ENCODE measurements at regions not wholly inside any gene's neighbourhood (a gene's known extent, or its start where the extent isn't known, plus 50 kb on each side); places are given as distances from the start of the nearest gene placed in this dataset.

DNA sequence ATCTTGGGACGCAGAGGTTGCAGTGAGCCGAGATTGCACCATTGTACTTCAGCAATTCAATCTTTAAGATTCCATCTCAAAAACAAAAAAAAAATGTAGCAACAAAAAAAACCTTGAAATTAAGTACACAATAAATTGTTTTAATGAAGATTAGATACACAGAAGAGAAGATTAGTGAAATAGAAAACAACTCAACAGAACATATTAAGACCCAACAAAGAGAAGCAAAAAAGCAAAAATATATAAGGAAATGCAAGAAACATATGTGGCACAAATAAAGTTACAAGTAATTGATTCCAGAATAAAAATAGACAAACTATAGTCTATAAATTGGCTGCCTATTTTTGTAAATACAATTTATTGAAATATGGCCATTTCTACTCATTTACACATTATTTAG lies 445.2 kb downstream of the EPM2A start:
- DNase-seq (ENCODE audit: low read depth, low spot score) = no peak
- in situ Hi-C loops (cut with HindIII; ENCODE audit: low pct_unique_long_range_greater_than_20kb, low sequenced_read_pairs) = no loop called here

DNA sequence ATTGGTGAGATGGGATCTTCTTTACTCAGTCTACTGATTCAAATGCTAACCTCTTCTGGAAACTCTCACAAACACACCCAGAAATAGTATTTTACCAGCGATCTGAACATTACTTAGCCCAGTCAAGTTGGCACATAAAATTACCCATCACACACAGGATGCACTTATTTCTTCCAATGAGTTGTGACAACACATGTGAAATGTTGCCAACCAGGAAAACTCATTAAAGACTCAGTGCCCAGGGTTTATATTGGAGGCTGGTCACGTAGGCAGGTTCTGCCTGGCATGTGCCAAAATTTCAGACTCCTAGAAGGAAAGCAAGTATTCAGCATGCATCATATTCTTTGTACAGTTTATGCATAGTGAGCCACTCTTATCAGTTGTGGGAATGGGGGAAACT lies 443.3 kb downstream of the EPM2A start:
- in situ Hi-C loops (cut with HindIII; ENCODE audit: low pct_unique_long_range_greater_than_20kb, low sequenced_read_pairs) = no loop called here
- DNase-seq (ENCODE audit: low read depth, low spot score) = no peak

DNA sequence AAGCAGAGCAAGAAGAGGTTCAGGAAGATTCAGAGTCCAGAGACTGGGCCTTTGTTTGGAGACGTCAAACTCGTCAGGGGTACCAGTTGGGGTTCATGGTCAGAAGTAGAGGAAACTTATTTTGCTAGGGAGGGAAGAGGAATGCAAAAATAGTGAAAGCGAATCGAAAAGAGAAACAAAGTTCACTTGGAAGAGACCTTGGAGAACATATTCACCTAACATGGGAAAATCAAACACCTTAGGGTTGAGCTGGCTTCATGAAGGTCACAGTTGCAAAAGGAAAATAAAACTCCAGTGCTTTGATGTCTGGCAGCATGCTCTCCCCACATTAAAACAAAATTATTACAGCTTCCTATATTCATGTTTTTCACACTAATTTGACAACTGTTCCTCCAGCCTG lies 440.4 kb downstream of the EPM2A start:
- DNase-seq (ENCODE audit: low read depth, low spot score) = no peak
- in situ Hi-C loops (cut with HindIII; ENCODE audit: low pct_unique_long_range_greater_than_20kb, low sequenced_read_pairs) = no loop called here

DNA sequence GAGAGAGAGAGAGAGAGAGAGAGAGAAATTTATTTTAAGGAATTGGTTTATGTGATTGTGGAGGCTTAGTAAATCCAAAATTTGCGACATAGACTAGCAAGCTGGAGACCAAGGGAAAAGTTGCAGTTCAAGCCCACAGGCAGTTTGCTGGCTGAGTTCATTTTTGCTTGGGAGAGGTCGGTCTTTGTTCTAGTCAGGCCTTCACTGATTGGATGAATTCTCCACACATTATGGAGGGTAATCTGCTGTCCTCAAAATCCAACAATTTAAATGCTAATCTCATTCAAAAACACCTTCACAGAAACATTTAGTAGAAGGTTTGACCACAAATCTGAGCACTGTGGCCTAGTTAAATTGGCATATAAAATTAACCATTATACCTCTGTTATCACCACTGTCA lies 439.6 kb downstream of the EPM2A start:
- in situ Hi-C loops (cut with HindIII; ENCODE audit: low pct_unique_long_range_greater_than_20kb, low sequenced_read_pairs) = no loop called here
- DNase-seq (ENCODE audit: low read depth, low spot score) = no peak

DNA sequence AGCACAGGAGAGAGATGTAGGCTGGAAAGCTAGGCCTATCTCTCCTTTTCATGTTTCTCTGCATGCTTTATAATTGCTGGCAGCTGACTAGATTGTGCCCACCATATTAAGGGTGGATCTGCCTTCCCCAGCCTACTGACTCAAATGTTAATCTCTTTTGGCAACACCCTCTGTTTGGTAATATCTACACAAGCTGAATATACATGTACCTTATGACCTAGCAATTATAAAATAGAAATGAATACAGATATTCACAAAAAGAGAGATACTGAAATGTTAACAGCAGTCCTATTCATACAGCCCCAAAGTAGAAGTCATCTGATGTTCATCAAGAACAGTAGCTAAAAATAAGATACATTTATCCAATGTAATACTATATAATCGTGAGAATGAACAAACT lies 429.6 kb downstream of the EPM2A start:
- in situ Hi-C loops (cut with HindIII; ENCODE audit: low pct_unique_long_range_greater_than_20kb, low sequenced_read_pairs) = no loop called here
- DNase-seq (ENCODE audit: low read depth, low spot score) = peak; percentile 65

DNA sequence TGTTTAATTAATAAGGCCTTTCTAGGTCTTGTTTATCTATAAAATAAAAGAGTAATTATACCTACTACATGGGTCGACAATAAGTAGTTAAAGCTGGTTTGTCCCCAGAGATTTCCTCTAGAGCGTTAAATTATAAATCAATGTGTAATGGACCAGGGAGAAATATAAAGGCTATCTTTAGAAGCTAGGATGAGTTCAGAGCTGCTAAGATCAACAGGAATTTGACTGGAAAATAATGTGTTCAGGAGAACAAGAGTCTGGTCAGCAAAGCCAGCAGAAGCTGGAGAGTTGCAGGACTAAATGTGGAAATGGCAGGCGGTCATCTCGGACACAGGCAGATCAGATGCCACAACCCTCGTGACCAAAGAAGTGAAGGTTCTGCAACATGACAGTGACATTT lies 428.8 kb downstream of the EPM2A start:
- in situ Hi-C loops (cut with HindIII; ENCODE audit: low pct_unique_long_range_greater_than_20kb, low sequenced_read_pairs) = no loop called here
- peak; percentile 43 for DNase-seq (ENCODE audit: low read depth, low spot score)

DNA sequence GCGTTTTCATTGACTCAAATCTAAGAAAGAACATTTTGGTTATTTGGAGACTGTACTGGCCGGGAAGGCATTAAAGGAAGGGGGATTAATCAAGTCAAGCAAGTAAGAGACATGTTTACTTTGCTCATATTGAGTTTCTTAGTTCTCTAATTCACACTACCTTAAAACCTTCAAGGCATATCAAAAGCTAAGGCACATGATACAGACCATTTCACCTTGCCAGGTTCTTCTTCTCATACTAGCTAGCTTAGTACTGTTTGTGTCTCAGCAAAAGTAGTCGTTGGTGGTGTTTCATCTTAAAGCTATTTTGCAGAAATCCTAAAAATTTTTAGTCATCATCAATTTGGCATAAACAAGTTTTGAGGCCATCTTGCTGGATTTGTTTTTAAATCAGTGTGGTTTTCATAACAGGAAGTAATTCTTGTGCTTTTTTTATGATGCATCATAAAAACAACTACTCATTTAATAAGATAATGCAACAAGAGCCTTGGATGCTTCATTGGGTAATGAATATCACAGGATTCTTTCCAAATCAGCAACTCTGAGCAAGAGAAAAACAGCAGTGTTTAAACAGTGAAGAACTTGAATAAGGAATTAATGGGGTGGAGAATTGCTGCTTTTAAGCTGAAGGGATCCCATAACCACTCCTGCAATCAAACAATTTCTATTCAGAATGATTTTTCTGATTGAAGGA lies 425.3 kb downstream of the EPM2A start:
- in situ Hi-C loops (cut with HindIII; ENCODE audit: low pct_unique_long_range_greater_than_20kb, low sequenced_read_pairs) = no loop called here
- no peak for DNase-seq (ENCODE audit: low read depth, low spot score)

DNA sequence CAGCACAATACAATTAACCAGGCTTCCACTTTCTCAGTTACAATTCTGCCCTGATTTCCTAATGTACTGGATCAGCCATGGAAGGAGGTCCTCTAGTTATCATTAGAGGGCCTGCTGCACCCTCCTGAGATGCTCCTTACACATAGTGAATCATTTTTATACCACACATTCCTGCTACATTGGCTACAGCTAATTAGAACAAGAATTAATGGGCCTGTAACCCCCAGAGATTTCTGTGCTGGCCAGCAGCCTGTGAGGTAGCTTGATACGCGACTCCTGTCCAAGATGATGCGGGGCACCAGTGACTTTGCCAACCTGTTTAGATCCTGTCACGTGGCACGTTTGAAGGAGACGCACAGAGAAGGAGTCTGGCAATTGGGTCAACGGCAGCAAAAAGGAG lies 422.8 kb downstream of the EPM2A start:
- no peak for DNase-seq (ENCODE audit: low read depth, low spot score)

DNA sequence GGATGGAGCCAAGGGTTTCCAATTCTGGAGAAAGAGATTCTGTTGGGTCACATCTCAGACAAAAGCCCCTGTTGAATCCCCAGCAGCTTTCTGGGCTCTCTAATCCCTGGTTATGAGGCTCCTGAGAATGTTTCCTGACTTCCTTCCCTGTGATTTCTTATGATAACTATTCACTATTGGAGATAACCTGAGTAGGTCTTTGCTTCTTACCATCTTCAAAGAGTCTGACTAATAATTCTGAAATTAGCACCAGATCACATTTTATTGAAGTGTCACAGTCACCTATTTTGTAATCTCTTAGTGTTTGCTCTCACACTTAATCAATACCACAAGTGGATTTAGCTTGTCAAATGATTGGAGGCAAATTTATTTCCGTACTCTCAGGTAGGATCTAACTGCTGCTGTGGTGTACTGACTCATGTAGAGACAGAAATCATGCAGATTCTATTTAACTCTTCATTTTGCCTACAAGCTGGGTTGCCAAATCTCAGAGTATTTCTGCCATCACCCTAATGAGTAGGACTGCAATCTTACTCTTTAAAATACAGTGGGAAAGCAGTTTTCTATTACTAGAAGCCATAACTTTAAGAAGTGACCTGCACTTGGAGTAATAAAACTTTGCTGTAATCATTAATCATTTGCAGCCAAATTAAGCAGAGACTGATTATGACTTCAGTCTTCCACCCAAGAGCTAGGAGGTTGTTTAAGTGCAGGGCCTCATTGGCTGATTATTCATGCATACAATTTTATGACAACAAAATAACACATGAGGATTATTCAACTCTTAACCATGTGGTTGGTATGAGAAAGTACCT lies 422.1 kb downstream of the EPM2A start:
- in situ Hi-C loops (cut with HindIII; ENCODE audit: low pct_unique_long_range_greater_than_20kb, low sequenced_read_pairs) = no loop called here
- DNase-seq (ENCODE audit: low read depth, low spot score) = no peak

More for the DNA sequence above, 422.8 kb downstream of the EPM2A start:
- in situ Hi-C loops (cut with HindIII; ENCODE audit: low pct_unique_long_range_greater_than_20kb, low sequenced_read_pairs) = no loop called here

DNA sequence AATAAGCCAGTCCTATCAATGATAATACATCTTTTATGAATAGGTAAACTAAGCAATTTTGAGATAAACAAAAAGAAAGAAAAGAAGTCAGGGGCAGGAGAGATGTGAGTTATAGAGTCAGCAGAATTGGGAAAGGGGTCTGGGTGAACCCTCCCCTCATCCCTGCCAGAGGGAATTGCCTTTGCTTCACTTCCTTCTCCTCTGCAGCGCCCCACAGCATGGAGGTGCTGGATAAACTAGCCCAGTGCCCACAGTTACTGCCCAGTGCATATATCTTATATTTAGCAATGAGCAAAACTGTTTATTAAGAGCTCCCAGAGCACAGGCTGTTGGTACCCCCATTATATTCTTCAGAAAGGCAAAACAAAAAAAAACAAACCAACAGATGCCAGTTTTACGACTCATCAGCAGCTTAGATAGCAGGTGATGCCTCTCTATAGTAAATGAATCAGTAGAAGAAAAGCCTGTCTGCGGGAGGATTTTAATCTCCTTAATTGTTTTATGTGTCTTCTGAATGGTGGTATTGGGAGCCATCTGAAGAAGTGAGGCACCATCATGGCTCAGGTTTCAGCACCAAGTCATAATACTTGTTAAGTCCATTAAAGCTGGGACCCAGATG lies 419.2 kb downstream of the EPM2A start:
- DNase-seq (ENCODE audit: low read depth, low spot score) = no peak
- in situ Hi-C loops (cut with HindIII; ENCODE audit: low pct_unique_long_range_greater_than_20kb, low sequenced_read_pairs) = no loop called here

DNA sequence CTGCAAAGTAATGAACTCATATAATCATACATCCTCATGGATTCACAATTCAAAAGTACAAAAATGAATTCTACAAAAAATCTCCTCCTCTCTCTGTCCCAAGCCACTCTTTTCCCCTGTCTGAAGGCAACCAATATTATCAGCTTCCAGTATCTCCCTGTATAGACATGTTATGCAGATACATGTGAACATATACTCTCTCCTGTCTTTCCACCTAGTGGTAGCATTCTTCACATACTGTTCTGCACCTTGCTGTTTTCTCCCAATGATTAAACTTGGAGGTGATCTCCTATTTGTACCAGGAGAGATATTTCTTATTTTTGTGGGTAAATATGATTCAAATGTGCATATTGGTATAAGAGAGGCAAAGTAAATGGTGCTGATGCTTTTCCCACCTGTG lies 416.4 kb downstream of the EPM2A start:
- no peak for DNase-seq (ENCODE audit: low read depth, low spot score)
- in situ Hi-C loops (cut with HindIII; ENCODE audit: low pct_unique_long_range_greater_than_20kb, low sequenced_read_pairs) = no loop called here

DNA sequence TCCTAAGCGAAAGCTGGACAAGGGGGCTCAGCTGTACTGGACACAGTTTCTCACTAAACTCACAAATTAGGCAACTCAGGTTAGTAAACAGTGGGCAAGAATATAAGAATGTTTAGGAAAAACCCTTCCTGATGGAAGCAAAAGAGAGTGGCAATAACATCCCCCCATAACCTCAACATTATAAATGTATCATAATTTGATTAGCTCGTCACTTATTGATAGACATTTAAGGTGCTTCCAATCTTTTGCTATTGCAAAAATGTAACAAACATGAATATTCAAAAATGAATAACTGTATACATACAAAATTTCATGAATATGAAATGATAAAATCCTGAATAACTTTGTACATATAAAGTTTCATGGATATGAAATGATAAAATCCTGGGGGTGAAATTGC lies 415.7 kb downstream of the EPM2A start:
- in situ Hi-C loops (cut with HindIII; ENCODE audit: low pct_unique_long_range_greater_than_20kb, low sequenced_read_pairs) = no loop called here
- DNase-seq (ENCODE audit: low read depth, low spot score) = no peak

DNA sequence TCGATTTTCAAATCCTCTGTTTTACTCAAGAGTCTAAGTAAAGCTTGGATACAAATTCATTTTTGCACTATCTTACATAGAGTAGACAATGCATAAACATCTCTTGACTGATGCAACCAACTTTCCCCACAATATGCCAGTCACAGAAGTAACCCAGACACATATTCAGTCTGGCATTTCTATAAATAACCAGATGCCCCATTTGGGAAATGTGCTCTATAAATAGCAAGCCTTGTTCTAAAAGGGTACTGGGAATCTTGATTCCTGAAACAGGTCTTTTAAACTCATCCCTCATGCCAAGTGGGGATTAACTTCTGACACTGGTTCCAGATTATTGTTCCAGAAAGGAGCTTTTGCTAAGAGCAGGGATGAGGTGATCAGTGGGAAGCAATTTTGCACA lies 411.7 kb downstream of the EPM2A start:
- no peak for DNase-seq (ENCODE audit: low read depth, low spot score)
- in situ Hi-C loops (cut with HindIII; ENCODE audit: low pct_unique_long_range_greater_than_20kb, low sequenced_read_pairs) = no loop called here

DNA sequence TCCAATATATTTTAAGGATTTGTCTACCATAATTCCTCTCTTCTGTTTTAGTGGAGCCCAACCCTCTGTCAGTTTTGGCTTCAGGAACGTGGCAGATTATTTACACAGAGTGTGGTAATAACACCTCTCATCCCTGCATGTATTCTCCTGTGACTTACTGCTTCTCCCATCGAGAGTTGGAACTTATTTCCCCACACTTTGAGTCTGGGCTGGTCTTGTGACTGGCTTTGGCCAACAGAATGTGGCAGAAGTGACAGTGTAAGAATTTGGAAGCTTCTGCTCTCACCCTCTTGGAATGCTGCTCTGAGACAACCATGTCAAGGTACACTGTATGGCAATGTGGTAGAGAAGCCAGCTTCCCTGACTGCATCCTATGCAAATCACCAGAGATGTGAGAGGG lies 407.7 kb downstream of the EPM2A start:
- no peak for DNase-seq (ENCODE audit: low read depth, low spot score)
- in situ Hi-C loops (cut with HindIII; ENCODE audit: low pct_unique_long_range_greater_than_20kb, low sequenced_read_pairs) = no loop called here

DNA sequence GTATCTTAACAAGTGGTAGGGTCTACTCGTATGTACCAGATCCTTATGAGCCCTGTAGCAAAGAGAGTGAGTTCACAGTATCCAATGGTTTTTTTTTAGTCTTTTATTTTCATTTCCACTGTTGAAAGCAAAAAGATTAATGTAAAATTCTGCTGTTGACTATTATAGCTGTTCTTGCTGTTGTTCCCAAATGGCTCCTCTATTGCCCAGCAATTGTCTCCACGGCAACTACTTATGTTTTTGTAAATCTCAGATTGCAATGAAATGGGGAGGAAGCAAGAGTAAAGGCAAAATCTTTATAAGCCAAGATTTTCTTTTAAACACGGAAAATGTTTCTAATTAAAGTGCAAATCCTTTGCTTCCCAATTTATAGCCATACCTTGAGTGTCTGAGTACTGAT lies 406.1 kb downstream of the EPM2A start:
- DNase-seq (ENCODE audit: low read depth, low spot score) = no peak
- in situ Hi-C loops (cut with HindIII; ENCODE audit: low pct_unique_long_range_greater_than_20kb, low sequenced_read_pairs) = no loop called here

DNA sequence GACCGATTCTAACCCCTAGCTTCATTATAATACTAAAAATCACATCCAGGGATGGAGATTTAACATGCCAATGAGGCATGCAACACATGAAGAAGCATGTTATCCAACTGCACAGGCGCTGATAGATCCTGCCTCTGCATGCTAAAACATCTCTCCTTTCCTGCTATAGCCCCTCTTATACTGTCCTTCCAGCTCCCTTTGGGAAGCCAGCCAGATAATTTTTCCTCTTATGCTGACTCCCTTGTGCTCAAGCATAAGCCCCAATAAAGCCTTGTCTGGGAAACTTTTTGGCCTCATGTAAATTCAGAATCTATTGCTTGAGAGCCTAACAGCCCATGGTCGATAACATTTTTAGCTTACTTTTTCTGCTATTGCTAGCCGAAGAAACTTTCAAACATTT lies 404.3 kb downstream of the EPM2A start:
- no peak for DNase-seq (ENCODE audit: low read depth, low spot score)
- in situ Hi-C loops (cut with HindIII; ENCODE audit: low pct_unique_long_range_greater_than_20kb, low sequenced_read_pairs) = no loop called here

DNA sequence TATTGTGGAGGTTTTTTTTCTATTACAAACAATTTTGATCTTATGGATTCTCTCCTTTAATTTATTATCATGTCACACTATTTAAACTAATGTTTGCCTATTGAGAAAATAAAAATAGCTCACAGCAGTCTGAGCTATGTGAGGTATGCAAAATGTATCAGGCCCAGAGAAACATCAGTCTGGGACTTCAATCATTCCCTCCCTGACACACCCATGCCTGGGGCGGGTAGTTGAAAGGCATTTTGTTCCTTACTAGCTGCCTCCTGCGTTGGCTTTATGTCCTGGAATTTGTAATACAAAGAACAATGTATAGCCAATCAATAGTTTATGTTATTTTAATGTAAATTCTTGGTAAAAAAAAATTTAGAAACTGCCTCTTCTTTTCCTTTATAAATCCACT lies 403.3 kb downstream of the EPM2A start:
- DNase-seq (ENCODE audit: low read depth, low spot score) = peak; percentile 11
- in situ Hi-C loops (cut with HindIII; ENCODE audit: low pct_unique_long_range_greater_than_20kb, low sequenced_read_pairs) = no loop called here

DNA sequence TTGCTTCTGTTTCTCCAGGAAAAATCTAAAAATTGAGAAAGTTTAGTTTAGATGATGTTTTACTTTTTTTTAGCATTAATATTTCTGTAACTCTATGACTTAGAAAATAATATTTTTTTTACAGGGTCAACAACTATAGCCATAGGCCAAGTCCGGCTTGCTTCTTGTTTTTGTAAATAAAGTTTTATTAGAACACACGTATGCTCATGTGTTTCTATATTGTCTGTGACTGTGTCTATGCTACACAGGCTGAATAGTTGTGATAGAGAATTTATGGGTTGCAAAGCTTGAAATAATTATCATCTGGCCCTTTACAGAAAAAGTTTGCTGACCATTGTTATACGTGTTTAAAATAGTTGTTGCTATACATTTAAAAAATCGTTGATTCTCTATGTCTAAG lies 399.2 kb downstream of the EPM2A start:
- in situ Hi-C loops (cut with HindIII; ENCODE audit: low pct_unique_long_range_greater_than_20kb, low sequenced_read_pairs) = no loop called here
- no peak for DNase-seq (ENCODE audit: low read depth, low spot score)

DNA sequence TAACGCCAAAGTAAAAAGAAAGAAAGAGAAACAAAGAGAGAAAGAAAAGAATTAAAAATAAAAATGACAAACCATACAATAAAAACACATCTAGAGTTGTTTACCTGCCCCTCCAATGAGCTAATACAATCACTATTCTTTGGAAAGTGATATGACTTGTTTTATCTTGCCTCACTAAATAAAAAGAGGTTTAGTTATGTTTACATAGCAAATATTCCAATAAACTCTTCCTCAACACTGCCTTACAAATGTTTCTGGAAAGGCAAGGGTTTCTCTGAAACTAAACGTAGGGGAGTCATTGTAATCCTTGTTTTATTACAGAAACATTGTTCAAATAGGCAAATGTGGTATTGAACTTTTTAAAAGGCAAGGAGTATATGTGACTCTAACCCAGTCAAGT lies 396.2 kb downstream of the EPM2A start:
- DNase-seq (ENCODE audit: low read depth, low spot score) = no peak
- in situ Hi-C loops (cut with HindIII; ENCODE audit: low pct_unique_long_range_greater_than_20kb, low sequenced_read_pairs) = no loop called here
